ENCODE measurements at regions not wholly inside any gene's neighbourhood (a gene's known extent, or its start where the extent isn't known, plus 50 kb on each side); places are given as distances from the start of the nearest gene placed in this dataset.

- TF ChIP-seq FOXK2 (IDR thresholded peaks at IDR 0.05) (no peak), TARDBP (IDR thresholded peaks at IDR 0.05) (no peak), L3MBTL2 (conservative IDR thresholded peaks at IDR 0.05) (no peak), ELF4 (IDR thresholded peaks at IDR 0.05) (no peak), ZNF384 (IDR thresholded peaks at IDR 0.05) (no peak), FOXM1 (IDR thresholded peaks at IDR 0.05; ENCODE audit: borderline replicate concordance) (no peak), HDGF (IDR thresholded peaks at IDR 0.05; ENCODE audit: borderline replicate concordance) (no peak), BHLHE40 (IDR thresholded peaks at IDR 0.05; ENCODE audit: borderline replicate concordance) (no peak), ARNT (IDR thresholded peaks at IDR 0.05) (no peak), SP1 (IDR thresholded peaks at IDR 0.05) (no peak)
These were observed 66.2 kb upstream of the CORO2B start for GRCh38 chr15:68512598-68512997.
